DMS79 (cell line): ENCODE measurements at regions not wholly inside any gene's neighbourhood (a gene's known extent, or its start where the extent isn't known, plus 50 kb on each side); places are given as distances from the start of the nearest gene placed in this dataset.
"Not testable (repeated sequence)": the region's sequence is repeated elsewhere in the genome, so short reads cannot be mapped to it uniquely, and the experiment has no call there.

Experiments used
- DNase-seq: peaks from one replicate; lab custom pipeline; 2025; lab: John Stamatoyannopoulos, UW

DNA sequence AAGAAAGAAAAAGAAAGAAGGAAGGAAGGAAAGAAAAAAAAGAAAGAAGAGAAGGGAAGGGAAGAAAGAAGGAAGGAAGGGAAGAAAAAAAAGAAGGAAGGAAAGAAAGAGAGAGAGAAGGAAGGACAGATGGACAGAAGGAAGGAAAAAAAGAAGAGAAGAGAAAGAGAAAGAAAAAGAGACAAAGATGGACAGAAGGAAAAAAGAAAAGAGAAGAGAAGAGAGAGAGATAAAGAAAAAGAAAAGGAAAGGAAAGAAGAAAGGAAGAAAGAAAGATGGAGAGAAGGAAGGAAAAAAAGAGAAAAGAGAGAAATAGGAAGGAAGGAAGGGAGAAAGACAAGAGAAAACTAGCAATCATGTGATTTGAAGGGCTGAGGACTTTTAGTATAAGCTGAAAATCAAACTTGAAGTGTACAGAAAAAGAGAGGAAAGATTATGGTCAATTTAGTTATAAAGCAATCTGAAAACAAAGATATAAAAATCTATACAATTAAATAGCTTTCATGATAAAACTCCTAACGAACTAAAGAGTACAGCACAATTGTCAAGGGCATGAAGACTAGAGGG is 115.3 kb downstream of the LTN1 start:
- no peak for DNase-seq

DNA sequence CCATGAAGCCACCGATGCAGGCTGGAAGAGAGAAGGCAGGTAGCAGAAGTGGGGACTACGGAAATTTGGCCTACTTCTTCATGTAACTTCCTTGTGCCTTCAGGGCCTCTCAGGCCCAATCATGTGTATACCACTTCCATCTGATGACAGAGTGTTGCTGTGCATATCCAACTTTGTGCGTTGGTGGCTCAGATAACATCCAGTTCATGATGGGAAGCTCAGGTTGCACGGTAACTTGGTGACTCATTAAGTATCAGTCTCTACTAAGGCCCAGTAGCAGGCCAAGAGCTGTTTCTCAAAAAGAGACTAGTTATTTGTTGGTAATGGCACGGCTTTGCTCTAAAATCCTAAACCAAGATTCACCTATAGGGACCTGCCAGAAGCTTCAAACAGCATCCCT is 117.6 kb downstream of the LTN1 start:
- DNase-seq, result no peak

DNA sequence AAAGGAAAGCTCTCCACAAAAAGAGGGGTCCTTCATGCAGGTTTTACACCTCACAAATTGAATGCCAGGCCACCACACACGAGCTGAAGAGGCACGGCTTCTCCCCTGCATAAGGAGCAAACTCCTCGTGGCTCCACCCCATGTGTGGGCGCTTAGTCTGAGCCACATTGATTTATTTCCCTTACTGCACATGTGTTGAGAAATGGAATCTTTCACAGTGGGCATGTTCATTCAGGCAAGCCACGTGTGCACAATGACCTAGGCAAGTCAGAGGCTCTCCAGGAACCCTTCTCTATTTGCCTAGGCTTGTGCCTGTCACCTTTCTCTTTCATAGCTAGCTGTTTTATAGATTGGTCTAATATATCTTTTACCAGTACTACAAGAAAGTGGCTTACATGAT is 120.5 kb downstream of the LTN1 start:
- DNase-seq, result no peak

DNA sequence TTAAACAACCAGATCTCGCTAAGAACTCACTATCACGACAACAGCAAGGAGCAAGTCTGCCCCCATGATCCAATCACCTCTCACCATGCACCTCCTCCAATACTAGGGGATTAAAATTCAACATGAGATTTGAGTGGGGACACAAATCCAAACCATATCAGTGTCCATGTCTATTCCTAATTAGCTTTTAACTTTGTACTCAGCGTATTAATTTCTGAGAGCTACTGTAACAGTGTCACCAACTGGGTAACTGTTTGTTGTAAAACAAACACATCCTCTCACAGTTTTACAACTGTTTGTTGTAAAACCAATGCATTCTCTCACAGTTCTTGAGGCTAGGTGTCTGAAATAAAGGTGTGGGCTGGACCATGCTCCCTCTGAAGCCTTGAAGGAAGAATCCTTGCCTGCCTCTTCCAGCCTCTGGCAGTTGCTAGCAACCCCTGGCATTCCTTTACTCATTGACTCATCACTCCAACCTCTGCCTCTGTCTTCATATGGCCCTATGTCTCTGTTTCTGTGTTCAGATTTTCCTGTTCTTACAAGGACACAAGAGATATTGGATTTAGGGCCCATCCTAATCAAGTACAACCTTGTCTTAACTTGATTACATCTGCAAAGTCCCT is 121.2 kb downstream of the LTN1 start:
- DNase-seq, result no peak

DNA sequence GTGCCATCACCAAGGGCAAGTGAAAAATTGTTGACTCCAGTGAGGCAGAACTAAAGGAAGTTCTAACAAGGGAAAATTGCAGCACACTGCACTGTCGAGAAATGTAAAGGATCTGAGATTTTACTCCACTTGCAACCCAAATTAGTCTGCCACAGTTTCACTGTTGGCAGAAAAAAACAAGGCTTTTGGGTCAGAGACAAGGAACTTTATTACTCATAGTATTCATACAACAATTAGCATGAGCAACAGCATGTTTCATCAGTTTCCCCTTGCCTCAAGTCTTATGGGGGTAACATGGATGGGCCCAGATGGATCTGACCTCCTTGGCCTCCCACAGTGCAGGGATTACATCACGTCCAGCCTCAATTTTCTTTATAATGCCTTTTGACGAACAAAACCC is 125.3 kb downstream of the LTN1 start:
- no peak for DNase-seq

DNA sequence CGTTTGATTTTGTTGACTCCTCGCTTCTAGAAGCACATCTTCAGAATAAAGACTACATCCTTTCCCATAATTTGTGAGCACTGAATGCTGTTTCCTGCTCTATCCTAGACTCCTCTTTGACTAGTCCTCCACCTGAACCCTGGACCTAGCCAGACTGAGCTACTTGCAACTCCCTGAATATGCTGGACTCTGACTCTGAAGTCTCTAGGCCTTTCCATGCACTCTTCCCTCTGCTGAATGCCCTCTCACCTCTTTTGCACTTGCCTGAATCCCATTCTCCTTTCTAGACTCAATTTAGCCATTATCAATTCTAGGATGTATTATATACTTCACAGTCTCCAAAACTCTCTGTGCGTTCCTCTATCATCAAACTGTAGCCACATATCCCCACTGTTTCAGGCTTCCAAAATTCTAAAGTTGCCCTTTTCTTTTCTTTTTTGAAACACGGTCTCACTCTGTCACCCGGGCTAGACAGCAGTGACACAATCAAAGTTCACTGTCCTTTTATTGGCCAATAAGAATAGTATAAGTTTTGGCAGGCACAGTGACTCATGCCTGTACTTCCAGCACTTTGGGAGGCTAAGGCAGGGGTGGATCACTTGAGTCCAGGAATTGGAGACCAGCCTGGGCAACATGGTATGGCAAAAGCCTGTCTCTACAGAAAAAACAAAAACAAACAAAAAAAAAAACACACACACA is 127.0 kb downstream of the LTN1 start:
- no peak for DNase-seq

DNA sequence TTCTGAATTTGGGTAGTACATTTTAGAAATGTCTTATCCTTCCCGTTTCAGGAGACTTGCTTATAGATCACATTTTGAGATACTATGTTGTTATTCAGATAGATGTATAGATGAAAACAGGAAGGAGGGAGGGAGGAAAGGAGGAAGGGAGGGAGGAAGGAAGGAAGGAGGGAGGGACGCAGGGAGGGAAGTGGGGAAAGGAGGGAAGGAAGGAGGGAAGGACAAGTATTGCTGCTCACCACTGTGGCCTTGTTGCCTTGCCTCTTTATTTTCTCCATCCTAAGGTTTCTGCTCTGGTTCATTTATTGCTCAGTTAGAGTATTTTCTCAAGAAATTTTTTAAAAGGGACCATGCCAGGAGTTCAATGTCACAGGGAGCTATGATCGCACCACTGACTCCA is 134.3 kb downstream of the LTN1 start:
- DNase-seq, result no peak

DNA sequence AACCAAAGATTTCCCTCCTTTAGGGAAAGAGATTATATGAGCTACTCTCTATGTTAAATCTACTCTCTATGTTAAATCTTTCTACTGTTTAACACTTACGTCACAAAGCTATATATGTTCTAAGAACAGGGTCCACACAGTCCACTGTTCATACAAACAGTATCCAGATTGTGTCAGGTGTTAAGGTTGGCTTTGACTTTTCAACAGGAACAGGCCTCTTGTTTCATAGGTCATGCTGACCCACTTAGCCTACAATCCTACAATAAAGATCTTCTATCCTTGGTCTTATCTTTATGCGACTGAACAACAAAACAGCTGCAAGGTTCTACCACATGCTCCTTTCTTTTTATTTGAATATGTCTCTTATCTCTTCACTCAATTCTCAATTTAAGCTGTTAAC is 134.9 kb downstream of the LTN1 start:
- no peak for DNase-seq

DNA sequence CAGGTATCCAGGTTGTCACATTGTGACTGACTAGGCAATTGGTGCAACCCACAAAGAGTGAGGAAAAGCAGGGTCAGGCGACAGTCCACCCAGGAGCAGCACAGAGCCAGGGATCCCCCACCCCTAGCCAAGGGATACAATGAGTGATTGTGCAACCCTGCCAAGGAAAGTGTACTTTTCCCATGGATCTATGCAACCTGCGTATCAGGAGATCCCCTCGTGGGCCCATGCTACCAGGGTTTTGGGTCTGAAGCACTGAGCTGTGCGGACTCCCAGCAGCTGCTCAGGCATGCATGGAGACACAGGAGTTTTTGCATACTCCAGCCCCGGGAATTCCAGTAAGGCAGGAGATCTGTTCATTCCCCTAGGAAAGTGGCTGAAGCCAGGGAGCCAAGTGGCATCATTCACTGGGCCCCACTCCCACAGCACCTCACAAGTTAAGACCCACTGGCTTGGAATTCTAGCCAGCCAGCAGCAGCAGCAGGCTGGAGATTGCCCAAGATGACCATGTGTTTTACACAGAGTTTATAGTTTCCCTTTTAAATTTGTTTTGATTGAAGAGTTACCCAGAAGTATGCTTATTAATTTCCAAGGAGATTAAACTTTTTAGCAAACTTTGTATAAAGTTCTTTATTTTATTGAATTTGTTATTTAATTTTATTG is 136.0 kb downstream of the LTN1 start:
- no peak for DNase-seq

DNA sequence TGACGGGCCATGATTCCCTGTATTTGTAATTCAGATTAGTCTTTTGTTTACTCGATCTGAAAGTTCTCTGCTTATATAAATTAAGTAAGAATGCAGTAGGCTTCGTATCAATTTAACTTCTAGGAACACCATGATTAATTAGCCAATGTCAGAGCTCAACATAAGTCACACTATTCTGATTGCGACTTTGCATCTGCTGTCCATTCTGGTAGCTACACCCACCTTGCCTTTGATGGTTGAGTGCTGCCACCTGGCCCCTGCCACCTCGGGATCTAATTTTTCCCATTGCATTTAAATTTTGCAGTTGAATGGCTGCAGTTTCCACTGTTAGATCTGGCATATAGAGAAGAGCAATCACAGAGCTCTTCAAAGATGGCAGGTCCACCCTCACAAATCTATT is 140.0 kb downstream of the LTN1 start:
- DNase-seq, result no peak

DNA sequence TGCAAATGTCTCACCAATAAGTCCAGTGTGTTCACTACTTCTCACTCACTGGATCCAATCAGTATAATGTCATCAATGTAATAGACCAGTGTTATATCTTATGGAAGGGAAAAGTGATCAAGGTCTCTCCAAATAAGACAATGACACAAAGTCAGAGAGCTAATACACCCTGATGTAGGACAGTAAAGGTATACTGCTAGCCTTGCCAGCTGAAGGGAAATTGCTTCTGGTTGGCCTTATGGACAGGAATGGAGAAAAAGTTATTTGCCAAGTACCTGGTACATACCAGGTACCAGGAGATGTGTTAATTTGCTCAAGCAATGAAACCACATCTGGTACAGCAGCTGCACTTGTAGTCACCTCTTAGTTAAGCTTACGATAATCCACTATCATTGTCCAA is 141.0 kb downstream of the LTN1 start:
- DNase-seq, result no peak

DNA sequence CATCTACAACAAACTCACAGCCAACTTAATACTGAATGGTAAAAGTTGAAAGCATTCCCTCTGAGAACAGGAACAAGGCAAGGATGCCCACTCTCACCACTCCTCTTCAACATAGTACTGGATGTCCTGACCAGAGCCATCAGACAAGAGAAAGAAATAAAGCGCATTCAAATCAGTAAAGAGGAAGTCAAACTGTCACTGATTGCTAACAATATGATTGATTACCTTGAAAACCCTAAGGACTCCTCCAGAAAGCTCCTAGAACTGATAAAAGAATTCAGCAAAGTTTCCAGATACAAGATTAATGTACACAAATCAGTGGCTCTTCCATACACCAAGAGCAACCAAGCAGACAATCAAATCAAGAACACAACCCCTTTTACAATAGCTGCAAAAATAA is 153.4 kb downstream of the LTN1 start:
- DNase-seq, result not testable (repeated sequence)

DNA sequence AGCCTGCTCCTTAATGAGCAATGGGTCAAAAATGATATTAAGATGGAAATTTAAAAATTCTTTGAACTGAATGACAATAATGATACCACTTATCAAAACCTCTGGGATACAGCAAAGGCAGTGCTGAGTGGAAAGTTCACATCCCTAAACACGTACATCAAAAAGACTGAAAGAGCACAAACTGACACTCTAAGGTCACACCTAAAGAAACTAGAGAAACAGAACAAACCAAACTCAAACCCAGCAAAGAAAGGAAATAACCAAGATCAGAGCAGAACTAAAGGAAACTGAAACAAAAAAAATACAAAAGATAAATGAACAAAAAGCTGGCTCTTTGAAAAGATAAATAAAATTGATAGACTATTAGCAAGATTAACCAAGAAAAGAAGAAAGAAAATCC is 155.3 kb downstream of the LTN1 start:
- DNase-seq, result not testable (repeated sequence)

DNA sequence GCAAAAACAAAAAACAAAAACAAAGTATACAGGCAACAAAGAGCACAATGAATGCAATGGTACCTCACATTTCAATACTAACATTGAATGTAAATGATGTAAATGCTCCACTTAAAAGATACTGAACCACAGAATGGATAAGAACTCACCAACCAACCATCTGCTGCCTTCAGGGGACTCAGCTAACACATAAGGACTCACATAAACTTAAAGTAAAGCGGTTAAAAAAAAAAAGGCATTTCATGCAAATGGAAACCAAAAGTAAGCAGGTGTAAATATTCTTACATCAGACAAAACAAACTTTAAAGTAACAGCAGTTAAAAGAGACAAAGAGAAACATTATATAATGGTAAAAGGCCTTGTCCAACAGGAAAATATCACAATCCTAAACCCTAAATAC is 156.1 kb downstream of the LTN1 start:
- DNase-seq, result not testable (repeated sequence)

DNA sequence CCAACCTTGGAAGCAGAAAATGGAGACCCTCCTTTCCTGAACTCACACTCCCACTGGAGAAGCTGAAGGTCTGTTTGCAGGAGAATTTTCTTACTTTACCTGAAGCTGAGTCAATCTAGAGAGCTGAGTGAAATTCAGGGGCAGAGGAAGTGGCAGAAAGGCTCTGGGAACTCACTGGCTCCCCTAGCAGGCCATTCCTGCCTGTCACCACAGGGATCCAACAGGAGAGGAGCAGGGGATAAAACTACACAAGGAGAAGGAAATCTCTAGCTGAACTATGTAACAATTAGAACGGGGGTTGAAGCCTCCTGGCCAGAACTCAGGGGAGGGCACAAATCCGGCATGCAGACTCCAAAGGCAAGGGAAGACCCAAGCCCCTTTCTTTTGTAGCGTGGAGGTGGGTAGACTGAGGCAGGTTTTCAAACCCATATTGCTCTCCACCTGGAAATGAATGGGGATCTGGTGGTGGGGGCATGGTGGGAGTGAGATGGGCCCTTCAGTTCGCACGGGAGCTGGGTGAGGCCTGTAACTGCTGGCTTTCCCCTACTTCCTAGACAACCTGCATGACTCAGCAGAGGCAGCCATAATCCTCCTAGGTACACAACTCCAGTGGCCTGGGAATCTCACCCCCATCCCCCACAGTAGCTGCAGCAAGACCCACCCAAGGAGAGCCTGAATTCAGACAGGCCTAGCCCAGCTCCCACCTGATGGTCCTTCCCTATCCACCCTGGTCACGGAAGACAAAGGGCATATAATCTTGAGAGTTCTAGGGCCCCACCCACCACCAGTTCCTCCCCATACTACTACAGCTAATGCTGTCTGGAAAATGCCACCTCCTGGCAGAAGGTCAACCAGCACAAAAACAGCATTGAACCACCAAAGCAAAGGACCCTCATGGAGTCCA is 158.1 kb downstream of the LTN1 start:
- no peak for DNase-seq

DNA sequence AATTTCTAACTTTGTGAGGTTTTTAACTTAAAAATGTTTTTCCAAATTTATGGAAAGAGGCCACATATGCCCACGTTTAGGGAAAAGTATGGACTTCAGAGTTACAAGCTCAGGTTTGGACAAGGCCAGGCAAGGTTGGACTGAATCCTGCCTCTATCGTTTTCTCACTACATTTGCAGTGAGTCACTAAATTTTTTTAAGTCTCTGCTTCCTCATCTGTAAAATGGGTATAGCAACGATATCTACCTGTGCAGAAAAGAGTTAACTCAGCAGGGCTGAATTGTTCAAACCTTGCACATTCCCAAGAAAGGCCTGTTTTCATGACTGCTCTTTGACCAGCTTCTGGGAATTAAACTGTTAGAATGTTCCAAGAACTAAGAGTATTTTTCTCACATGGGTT is 159.1 kb downstream of the LTN1 start:
- DNase-seq, result no peak

DNA sequence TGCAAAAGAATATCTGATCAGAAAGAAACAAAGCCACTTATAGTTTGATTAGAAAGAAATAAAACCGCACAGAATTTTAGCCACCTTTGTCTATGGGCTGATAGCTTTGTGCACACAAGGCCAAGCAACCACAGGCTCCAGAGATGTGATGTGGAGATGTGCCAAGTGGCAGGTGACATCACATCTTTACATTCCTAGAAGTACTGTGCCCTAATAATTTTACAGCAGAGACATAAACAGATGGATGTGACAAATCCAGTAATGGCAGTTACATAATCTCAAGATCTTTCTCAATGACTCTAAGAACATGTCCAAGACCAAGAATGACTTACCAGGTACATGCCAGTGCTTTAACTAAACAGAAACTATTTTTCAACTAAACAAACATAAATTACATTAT is 159.5 kb downstream of the LTN1 start:
- DNase-seq, result no peak

DNA sequence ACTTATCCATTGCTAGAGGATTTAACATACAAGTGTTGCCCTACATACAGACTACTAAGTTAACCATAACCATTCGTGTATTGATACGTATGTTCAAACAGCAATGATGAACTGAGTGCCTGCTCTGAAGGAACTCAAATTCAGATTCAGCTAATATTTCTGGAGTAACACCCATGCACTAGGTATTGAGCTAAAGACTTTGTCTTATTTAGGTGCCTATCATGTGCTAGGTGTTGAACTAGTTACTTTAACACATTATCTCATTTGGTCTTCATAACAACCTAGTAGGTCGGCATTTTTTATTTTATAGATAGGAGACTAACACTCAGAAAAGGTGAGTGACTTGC is 160.0 kb downstream of the LTN1 start:
- no peak for DNase-seq

DNA sequence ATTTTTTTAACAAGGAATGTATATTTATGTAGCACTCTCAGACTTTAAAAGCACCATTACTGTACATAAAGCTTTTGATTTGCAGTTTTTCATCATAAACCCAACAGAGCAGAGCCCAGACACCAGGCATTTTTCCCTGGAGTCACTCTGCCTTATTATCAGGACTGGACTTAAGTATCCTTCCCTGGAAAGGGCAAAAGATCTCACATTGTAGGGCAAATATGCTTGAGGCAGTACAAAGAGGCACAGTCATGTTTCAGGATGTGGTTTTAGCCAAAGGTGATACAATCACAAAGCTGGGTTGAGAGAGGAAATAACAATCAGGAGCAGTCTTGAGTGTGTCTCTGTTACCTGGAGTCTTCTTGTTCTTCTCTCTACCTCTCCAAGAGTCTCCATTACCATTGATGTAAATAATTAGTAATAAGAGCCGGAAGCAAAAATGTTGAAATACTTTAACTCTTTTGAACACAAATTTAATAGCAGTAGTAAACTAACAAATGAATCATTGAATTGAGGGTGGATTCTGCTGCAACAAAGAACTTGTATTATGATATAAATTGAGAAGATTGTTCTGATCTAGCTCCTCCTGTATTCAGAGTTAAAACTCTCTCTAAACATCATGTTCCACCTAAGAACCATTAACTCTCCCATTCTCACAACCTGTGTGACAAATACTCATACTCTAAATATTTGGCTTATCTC is 160.5 kb downstream of the LTN1 start:
- no peak for DNase-seq

DNA sequence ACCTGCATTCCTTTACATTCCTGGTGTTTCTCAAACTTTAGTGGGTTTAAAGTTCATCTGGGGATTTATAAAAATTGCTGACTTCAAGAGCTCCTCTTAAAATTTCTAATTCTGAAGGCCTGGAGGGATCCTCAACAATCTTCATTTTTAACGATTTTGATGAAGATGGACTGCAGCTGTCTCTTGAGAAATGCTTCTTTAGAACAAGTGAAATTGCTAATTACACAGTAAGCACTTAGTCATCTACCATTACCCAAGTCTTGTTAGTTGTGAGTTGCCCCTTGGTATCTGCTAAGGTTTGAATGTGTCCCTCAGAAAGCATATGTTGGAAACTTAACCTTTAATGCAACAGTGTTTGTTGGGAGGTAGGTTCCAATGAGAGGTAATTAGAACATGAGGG is 163.7 kb downstream of the LTN1 start:
- no peak for DNase-seq

DNA sequence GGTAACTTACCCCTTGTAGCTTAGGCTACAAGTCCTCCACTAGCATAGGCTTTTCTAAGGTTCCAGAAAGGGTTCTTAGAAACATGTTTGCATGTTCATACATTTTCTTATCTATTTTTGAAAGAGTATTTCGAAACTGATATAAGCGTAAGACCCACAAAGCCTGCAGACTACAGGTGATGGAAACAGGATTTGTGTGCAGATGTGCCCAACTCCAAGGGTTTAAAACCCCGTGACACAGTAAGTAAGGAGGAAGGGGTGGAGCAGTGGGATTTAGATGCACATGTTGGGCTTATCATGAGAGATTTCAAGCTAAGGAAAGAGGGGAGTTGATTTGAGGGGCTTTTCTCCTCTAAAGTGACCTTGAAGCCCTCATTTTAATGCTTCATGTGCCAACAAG is 164.7 kb downstream of the LTN1 start:
- no peak for DNase-seq

DNA sequence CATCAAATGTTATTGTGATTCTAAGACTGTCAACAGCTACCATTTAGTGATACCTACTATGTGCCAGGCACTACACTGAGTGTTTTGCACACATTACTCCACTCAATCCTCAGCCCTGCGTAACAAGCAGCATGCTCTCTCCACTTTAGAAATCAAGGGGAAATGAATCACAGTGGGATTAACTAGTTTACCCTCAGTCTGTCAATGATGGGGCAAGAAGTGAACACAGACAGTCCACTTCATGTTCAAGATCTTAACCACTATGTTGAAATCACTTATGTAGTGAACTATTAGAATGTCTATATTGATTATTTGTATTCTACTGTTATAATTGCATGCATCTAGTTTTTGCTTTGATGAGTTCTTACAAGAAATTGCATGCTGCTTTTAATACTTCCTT is 165.3 kb downstream of the LTN1 start:
- no peak for DNase-seq
